AG04450 (cell line): ENCODE measurements at regions not wholly inside any gene's neighbourhood (a gene's known extent, or its start where the extent isn't known, plus 50 kb on each side); places are given as distances from the start of the nearest gene placed in this dataset.
A peak's percentile ranks its signal among the peaks of the same experiment; 100 is the strongest.

Experiments used
- CTCF ChIA-PET: fragments of 300-600, 350-600 bp; formaldehyde crosslinking; extraction: SDS; loops from one replicate; lab custom pipeline; 2022; ENCODE audit warnings: antibody characterized with exemption, inconsistent platforms; lab: Charles Lee
- POLR2A ChIA-PET: fragments of 350-600 bp; formaldehyde crosslinking; extraction: SDS; loops from one replicate; lab custom pipeline; 2021; ENCODE audit warnings: antibody characterized with exemption, inconsistent platforms; lab: Yijun Ruan, JAX
- DNase-seq: peaks from one replicate; pipeline ENCODE4 v3.0.0-alpha.2; 2011; ENCODE audit warnings: low read depth, low spot score
- H3K27ac ChIP-seq: one replicate; pipeline ENCODE4 v1.5.1; 2012; ENCODE audit warnings: low read depth, low read length, control low read depth
- H3K27me3 ChIP-seq: one replicate; pipeline ENCODE4 v1.6.0; 2012; ENCODE audit warnings: low read length; ENCODE audit not compliant: control insufficient read depth, insufficient read depth
- H3K4me3 ChIP-seq: 2 replicates; pipeline ENCODE4 v1.5.1; 2011; ENCODE audit warnings: mild to moderate bottlenecking, low read depth, low read length, control low read depth
- H3K9me3 ChIP-seq: 2 replicates; pipeline ENCODE4 v1.5.1; 2012; ENCODE audit warnings: low read length; ENCODE audit not compliant: control insufficient read depth, insufficient read depth
- TF ChIP-seq, protein P1 (sequence below): IDR thresholded peaks from 2 replicates; pipeline ENCODE4 v1.5.1; 2011; ENCODE audit warnings: low read depth, low read length, control low read depth, inconsistent platforms

DNA sequence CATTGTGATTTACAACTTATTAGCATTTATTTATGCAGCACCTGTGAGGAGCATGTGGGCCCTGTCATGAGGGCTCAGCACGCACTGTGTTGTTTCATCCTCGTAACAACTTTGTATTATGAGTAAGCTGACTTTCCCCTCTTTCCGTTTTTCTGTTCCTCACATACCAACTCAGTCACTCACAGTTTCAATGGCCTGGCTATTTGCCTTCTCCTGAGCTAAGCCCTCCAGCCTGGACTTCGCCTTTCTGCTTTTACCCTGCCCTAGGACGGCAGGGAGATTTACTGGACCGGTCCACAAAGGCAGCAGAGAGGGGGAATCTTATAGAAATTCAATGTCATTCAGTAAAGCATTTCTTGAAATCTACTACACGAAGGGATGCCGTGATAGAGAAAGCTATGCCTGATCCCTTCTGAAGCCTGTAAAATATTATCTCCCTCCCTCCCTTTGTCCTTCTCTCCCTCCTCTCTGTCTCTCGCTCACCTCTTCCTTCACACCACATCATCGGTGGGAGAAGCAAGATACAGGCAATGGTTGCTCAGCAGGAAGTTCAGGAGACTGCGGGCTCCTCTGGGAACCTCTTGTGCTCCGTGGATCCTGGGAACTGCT, 219.2 kb upstream of the TBX3 start:
- peak overlapping the region; percentile 44 for H3K4me3 ChIP-seq
- H3K27me3 ChIP-seq, result no peaks in the 10 kb centered on the region
- TF ChIP-seq, protein P1, sequence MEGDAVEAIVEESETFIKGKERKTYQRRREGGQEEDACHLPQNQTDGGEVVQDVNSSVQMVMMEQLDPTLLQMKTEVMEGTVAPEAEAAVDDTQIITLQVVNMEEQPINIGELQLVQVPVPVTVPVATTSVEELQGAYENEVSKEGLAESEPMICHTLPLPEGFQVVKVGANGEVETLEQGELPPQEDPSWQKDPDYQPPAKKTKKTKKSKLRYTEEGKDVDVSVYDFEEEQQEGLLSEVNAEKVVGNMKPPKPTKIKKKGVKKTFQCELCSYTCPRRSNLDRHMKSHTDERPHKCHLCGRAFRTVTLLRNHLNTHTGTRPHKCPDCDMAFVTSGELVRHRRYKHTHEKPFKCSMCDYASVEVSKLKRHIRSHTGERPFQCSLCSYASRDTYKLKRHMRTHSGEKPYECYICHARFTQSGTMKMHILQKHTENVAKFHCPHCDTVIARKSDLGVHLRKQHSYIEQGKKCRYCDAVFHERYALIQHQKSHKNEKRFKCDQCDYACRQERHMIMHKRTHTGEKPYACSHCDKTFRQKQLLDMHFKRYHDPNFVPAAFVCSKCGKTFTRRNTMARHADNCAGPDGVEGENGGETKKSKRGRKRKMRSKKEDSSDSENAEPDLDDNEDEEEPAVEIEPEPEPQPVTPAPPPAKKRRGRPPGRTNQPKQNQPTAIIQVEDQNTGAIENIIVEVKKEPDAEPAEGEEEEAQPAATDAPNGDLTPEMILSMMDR, result no peak
- peak; percentile 81 for DNase-seq
- H3K27ac ChIP-seq, result peak overlapping the region; percentile 66
- ChIA-PET CTCF (no interaction called here), POLR2A (interaction anchor here (1.0 to 1.6 kb wide), 2 partner anchors 91 to 219 kb away, joined by 4 to 12 read pairs; partner anchors contain the start of gene TBX3)
- H3K9me3 ChIP-seq, result no peaks in the 10 kb centered on the region

DNA sequence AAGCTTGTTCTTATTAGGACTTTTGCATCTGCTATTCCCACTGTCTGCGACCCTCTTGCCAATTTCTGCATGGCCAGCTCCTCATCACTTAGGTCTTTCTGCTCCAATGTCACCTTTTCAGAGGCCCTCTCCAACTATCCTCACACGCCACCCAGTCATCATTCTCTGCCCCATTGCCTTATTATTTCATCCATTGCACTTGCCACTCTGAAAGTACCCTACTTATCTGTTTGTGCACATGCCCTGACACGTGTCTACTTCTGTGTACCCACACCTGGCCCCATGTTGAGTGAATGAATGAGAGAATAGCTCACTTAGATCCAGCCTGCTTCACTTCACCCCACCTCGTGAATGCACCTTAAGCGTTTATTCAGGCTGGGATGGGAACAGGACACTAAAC, 218.7 kb upstream of the TBX3 start:
- DNase-seq, result no peak
- Histone ChIP-seq H3K27me3 (no peaks in the 10 kb centered on the region), H3K9me3 (no peaks in the 10 kb centered on the region), H3K27ac (peak overlapping the region; percentile 66), H3K4me3 (peak overlapping the region; percentile 28; the same call in 1 of the 2 replicates)
- ChIA-PET POLR2A (interaction anchor here (1.0 to 1.6 kb wide), 2 partner anchors 90 to 218 kb away, joined by 4 to 12 read pairs; partner anchors contain the start of gene TBX3), CTCF (no interaction called here)
- TF ChIP-seq, protein P1, result no peak

DNA sequence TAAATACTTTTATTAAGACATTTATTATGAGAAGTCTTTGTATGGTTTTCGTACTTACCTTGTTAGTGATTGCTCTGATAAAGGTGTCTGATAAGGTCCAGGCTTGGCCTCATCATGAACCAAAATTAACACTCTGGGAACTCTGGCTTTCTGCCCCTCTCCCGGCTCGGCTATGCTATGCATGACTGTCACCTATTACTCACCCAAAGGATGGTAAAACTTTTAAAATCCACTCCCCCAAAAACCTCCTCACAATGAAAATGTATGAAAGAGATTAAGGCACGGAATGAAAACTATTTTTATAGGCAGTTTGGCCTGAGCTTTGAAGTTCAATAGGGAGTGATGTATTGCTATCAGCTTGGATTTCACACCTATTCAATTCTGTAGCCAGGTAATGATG, 217.3 kb upstream of the TBX3 start:
- Histone ChIP-seq H3K27me3 (no peaks in the 10 kb centered on the region), H3K27ac (no peak overlapping the region), H3K4me3 (no peak overlapping the region), H3K9me3 (no peaks in the 10 kb centered on the region)
- DNase-seq, result no peak
- POLR2A ChIA-PET, result no interaction called here
- CTCF ChIA-PET, result interaction anchor here (0.6 kb wide), 1 partner anchor 23 kb away, joined by 3 read pairs; no protein-coding TSS in a partner anchor
- TF ChIP-seq, protein P1, result no peak

DNA sequence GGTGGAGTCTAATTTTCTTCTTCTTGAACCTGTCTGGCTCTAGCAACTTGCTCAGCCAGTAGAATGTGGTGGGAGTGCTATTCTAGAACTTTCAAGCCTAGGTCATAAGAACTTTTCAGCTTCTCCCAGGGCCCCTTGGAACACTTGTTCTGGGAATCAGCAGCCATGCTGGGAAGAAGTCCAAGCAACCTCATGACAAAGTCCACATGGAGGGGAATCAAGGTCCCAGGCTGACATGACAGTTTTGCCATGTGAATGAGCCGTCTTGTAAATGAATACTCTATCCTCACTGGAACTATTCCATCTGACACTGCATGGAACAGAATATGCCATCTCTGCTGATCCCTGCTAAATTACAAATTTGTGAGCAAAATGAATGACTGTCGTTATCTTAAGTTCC, 214.2 kb upstream of the TBX3 start:
- Histone ChIP-seq H3K27ac (no peak overlapping the region), H3K27me3 (no peaks in the 10 kb centered on the region), H3K4me3 (no peak overlapping the region), H3K9me3 (no peaks in the 10 kb centered on the region)
- ChIA-PET CTCF (no interaction called here), POLR2A (no interaction called here)
- DNase-seq, result no peak
- TF ChIP-seq, protein P1, result no peak

DNA sequence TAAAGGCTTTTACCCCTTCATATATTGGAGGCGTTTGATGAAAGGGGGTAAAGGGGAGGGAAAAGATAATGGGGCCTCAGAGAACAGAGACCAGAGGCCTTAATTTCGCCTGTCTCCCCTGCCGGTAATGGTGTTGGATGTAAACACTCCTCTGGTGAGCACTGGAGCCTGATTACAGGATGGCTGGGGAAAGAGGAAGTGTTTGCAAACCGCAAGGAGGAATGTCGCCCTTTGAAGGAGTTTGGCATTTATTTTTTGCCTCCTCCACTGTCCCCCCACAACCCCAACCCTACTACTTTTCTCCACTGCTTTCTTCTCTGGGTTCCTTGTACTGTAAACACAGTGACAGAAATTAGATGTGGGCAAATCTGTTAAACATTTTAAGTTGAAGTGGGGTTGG, 211.9 kb upstream of the TBX3 start:
- H3K9me3 ChIP-seq, result no peaks in the 10 kb centered on the region
- TF ChIP-seq, protein P1, result no peak
- ChIA-PET POLR2A (interaction anchor here (1.7 kb wide), 1 partner anchor 211 kb away, joined by 4 read pairs; the partner anchor contains the start of gene TBX3), CTCF (no interaction called here)
- H3K27me3 ChIP-seq, result no peaks in the 10 kb centered on the region
- no peak for DNase-seq
- no peak overlapping the region for H3K27ac ChIP-seq
- H3K4me3 ChIP-seq, result no peak overlapping the region
